ENCODE measurements at regions not wholly inside any gene's neighbourhood (a gene's known extent, or its start where the extent isn't known, plus 50 kb on each side); places are given as distances from the start of the nearest gene placed in this dataset.

- TF ChIP-seq ZNF565 (CRISPR knock-in tag; conservative IDR thresholded peaks at IDR 0.05; ENCODE audit: low read depth) (no peak), CSDC2 (CRISPR knock-in tag; IDR thresholded peaks at IDR 0.05) (no peak)
- no peak for ATAC-seq
These were observed 58.5 kb upstream of the IVNS1ABP start for GRCh38 chr1:185375583-185375982.

DNA sequence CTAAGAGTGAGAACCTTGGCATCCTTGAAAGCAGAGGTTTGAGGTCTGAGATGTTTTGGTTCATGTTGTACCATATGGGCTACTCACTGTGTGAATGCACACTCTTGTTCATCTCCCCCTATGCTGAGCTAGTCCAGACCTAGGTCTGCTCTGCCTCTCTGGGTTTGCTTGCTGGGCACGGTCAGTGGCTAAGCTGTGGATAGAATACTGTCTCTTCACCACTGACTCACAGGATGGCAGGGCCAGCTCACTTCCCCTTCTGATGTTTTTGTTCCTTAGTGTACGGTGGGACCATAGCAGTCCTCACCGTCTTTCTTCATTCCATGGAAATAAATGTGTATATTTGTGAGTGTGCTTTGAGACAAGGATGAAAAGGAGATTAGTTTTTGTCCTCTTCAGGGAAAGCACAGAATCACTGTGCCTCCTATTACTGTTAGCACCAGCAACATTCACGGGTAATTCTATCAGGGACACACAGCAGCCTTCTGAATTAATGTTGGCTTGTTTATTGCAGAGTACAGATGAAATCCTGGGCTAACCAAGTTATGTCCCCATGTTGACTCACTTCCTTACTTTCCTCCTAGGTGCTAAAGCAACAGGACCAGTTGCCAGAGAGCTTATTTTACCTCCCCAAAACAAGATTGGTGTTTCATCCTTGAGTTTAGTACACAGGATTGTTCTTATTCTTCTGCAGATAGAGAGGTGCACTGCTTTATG, 56.9 kb upstream of the IVNS1ABP start:
- ATAC-seq = peak; percentile 97
- no peak for TF ChIP-seq GLIS3 (CRISPR knock-in tag; IDR thresholded peaks at IDR 0.05)
- TF ChIP-seq OSR1 (CRISPR knock-in tag; IDR thresholded peaks at IDR 0.05) = peak; percentile 16; the same call in 1 of the 2 replicates
- no peak for TF ChIP-seq ZFP3 (CRISPR knock-in tag; IDR thresholded peaks at IDR 0.05)
- peak; percentile 7; the same call in 1 of the 2 replicates for TF ChIP-seq ZC3H10 (CRISPR knock-in tag; IDR thresholded peaks at IDR 0.05)

GRCh38 chr1:185369786-185370185, 52.7 kb upstream of the IVNS1ABP start:
- TF ChIP-seq, protein P1, sequence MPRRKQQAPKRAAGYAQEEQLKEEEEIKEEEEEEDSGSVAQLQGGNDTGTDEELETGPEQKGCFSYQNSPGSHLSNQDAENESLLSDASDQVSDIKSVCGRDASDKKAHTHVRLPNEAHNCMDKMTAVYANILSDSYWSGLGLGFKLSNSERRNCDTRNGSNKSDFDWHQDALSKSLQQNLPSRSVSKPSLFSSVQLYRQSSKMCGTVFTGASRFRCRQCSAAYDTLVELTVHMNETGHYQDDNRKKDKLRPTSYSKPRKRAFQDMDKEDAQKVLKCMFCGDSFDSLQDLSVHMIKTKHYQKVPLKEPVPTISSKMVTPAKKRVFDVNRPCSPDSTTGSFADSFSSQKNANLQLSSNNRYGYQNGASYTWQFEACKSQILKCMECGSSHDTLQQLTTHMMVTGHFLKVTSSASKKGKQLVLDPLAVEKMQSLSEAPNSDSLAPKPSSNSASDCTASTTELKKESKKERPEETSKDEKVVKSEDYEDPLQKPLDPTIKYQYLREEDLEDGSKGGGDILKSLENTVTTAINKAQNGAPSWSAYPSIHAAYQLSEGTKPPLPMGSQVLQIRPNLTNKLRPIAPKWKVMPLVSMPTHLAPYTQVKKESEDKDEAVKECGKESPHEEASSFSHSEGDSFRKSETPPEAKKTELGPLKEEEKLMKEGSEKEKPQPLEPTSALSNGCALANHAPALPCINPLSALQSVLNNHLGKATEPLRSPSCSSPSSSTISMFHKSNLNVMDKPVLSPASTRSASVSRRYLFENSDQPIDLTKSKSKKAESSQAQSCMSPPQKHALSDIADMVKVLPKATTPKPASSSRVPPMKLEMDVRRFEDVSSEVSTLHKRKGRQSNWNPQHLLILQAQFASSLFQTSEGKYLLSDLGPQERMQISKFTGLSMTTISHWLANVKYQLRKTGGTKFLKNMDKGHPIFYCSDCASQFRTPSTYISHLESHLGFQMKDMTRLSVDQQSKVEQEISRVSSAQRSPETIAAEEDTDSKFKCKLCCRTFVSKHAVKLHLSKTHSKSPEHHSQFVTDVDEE (CRISPR knock-in tag; IDR thresholded peaks at IDR 0.05) = no peak
- TF ChIP-seq ZNF70 (CRISPR knock-in tag; IDR thresholded peaks at IDR 0.05) (no peak), BACH2 (CRISPR knock-in tag; IDR thresholded peaks at IDR 0.05; ENCODE audit: borderline replicate concordance) (no peak)
- no peak for ATAC-seq

DNA sequence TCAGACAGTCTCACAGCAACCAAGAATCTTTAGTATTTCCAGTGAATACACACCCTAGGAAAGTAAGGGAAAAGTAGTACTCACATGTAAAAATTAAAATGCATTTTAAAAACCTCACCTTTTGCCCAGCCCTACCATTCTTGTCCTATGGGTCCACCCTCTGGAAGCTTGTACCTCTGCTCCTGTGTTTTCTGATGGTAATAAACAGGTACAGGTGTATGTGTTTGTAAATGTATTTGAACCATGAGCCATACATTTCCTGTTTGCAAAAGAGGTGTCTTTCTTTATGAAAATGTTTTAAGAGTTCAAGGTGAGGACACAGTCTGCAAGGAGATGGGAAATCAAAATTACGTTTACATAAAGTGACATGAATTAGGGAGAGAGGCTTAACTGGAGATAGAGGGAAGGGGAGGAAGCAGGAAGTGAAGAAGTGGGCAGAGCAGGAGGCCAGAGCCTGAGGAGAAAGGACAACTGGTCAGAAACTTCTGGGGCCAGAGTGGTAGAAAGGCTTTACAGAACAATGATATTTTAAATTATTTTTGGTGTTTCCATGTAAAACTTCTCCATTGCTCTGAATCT, 52.0 kb upstream of the IVNS1ABP start:
- TF ChIP-seq ZFP30 (CRISPR knock-in tag; IDR thresholded peaks at IDR 0.05) = no peak
- no peak for TF ChIP-seq ZNF70 (CRISPR knock-in tag; IDR thresholded peaks at IDR 0.05)
- TF ChIP-seq ESRRG (CRISPR knock-in tag; IDR thresholded peaks at IDR 0.05) = no peak
- no peak for TF ChIP-seq PATZ1 (CRISPR knock-in tag; IDR thresholded peaks at IDR 0.05; ENCODE audit: borderline replicate concordance)
- no peak for TF ChIP-seq POU6F1 (CRISPR knock-in tag; IDR thresholded peaks at IDR 0.05; ENCODE audit: borderline replicate concordance, low read depth)
- ATAC-seq = no peak

- ATAC-seq = no peak; the same call in 2 of the 3 replicates
- TF ChIP-seq TOX (CRISPR knock-in tag; IDR thresholded peaks at IDR 0.05; ENCODE audit: borderline replicate concordance) (no peak), ZC3H10 (CRISPR knock-in tag; IDR thresholded peaks at IDR 0.05) (peak; percentile 71)
These were observed 51.3 kb upstream of the IVNS1ABP start for GRCh38 chr1:185368313-185368855.

GRCh38 chr1:185367218-185367617, 50.2 kb upstream of the IVNS1ABP start:
- no peak for ATAC-seq
- TF ChIP-seq ARNTL (CRISPR knock-in tag; IDR thresholded peaks at IDR 0.05; ENCODE audit: borderline replicate concordance, low read depth) (no peak), ZNF565 (CRISPR knock-in tag; conservative IDR thresholded peaks at IDR 0.05; ENCODE audit: low read depth) (no peak), PPARA (CRISPR knock-in tag; IDR thresholded peaks at IDR 0.05; ENCODE audit: borderline replicate concordance) (no peak), ZNF8 (CRISPR knock-in tag; IDR thresholded peaks at IDR 0.05) (no peak), ZFP30 (CRISPR knock-in tag; IDR thresholded peaks at IDR 0.05) (no peak), TCF4 (CRISPR knock-in tag; IDR thresholded peaks at IDR 0.05; ENCODE audit: borderline replicate concordance) (no peak), ZC3H10 (CRISPR knock-in tag; IDR thresholded peaks at IDR 0.05) (no peak), BACH2 (CRISPR knock-in tag; IDR thresholded peaks at IDR 0.05; ENCODE audit: borderline replicate concordance) (no peak), GLIS3 (CRISPR knock-in tag; IDR thresholded peaks at IDR 0.05) (no peak), ZFP3 (CRISPR knock-in tag; IDR thresholded peaks at IDR 0.05) (no peak), POU6F1 (CRISPR knock-in tag; IDR thresholded peaks at IDR 0.05; ENCODE audit: borderline replicate concordance, low read depth) (no peak), OSR1 (CRISPR knock-in tag; IDR thresholded peaks at IDR 0.05) (no peak), CSRNP3 (CRISPR knock-in tag; IDR thresholded peaks at IDR 0.05) (no peak)

All from SK-N-SH treated with all-trans-retinoic acid at 6 μM for 48 hours (cell line).